SK-N-DZ (cell line): ENCODE measurements at regions not wholly inside any gene's neighbourhood (a gene's known extent, or its start where the extent isn't known, plus 50 kb on each side); places are given as distances from the start of the nearest gene placed in this dataset.
"Not testable (repeated sequence)": the region's sequence is repeated elsewhere in the genome, so short reads cannot be mapped to it uniquely, and the experiment has no call there.

Source experiments
- DNase-seq: peaks from one replicate; pipeline ENCODE4 v3.0.0-alpha.2; 2015; ENCODE audit warnings: low spot score

DNA sequence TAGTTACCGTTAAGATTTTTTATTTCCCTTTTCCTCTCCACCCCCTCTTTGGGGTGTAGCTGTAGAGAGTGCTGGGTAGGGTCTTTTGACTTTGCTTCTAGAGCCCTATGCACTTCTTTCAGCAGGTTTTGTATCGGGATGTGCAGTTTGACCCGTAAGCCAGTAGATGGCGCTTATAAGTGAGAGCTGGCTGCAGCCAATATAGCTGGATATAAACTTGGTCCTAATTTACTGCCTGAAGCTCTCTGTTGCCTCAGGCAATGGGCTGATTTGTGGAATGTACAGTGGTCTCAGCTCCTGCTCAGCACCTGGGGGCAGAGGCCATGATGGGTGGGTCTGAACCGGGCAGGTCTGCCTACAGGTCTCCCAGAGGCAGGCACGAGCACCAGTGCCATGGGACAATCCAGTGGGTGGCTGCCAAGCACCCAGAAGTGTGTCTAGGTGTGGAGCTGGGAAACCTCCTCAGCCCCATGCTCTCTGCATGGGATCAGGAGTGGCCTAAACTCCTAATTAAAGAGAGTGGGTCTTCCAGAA lies 146.5 kb downstream of the SPANXN1 start:
- peak; percentile 1 for DNase-seq

DNA sequence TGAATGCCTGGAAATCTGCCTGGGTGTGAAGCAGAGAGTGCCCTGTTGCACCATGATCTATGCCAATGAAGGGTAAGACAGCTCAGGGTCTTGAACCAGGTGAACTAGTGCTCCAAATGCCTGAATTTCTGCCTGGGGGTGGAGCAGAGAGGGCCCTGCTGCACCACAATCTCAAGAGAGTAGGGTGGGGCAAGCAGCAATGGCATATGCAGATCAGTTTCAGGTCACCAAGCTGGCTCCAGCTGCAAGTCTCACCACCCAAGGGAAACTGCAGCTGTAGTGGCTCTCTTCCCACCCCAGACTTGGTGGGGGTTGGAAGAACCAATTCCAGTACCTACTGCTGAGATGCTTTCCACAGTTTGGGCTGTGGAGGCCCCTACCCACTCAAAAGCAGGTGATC lies 147.0 kb downstream of the SPANXN1 start:
- DNase-seq = no peak

DNA sequence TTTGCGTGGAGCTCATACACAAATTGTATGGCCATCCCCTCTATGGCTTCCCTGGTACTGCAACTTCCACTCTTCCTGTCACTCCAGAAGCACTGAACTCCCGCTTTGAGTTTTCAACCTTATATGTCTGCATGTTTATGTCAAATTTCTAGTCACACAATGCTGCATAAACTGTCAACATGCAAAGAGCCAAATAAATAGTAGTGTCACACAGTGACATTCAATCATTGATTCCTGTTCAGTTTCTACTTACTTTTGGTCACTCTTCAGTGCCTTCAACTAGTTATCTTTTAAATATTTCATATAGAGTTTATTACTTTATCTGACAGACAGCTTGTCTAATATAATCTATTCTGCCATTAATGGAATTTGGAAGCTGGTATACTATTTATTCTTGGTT lies 149.3 kb downstream of the SPANXN1 start:
- no peak for DNase-seq

DNA sequence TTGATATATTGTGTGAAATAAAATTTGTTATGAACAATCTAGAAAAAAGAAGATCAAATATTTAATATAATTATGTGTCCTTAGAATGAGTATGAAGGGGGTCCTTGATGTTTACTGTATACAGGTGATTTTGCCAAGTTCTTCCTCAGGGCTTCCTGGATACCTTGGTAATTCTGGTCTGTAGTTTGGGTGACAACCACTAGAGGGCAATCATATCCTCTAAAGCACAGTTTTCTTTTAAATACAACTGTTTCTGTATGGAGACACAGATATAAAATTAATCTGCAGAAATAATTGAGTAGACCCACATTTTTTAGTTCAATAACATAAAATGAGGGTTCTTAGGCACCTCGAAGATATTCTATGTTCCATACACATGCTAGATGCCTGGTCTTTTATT lies 157.7 kb downstream of the SPANXN1 start:
- peak; percentile 29 for DNase-seq

DNA sequence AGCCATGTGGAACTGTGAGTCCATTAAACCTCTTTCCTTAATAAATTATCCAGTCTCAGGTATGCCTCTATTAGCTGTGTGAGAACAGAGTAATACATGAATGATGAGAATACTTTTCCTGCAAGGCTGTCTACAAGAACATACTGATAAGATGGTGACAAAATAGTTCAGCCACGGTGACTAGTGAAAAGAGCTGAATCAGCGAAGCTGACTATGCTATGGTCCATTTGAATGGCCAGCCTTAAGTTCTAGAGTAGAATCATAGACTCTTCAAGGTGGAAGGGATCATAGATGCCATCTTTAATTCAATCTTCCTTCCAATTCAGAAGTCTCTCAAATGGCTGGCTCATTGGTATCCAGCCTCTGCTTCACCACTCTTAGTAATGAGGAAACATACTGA lies 163.3 kb downstream of the SPANXN1 start:
- no peak for DNase-seq

DNA sequence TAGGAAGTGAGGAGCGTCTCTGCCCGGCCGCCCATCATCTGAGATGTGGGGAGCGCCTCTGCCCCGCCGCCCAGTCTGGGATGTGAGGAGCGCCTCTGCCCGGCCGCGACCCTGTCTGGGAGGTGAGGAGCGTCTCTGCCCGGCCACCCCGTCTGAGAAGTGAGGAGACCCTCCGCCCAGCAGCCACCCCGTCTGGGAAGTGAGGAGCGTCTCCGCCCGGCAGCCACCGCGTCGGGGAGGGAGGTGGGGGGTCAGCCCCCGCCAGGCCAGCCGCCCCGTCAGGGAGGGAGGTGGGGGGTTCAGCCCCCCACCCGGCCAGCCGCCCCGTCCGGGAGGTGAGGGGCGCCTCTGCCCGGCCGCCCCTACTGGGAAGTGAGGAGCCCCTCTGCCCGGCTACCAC lies 188.9 kb downstream of the SPANXN1 start:
- not testable (repeated sequence) for DNase-seq

DNA sequence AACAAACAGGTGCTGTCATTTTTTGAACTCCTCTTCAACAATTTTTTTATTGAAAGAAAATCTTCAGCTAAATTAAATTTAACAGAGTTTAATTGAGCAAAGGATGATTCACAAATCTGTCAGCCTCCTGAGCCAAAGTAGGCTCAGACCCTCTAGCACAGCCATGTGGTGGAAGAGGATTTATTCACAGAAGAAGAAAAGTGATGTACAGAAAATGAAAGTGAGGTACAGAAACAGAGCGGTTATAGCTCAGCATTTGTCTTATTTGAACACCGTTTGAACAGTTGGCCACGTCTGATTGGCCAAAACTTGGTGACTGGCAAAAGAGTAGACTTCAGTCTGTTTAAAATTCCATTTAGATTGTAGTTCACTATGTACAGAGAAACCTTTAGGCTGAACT lies 217.3 kb downstream of the SPANXN1 start:
- DNase-seq = no peak

DNA sequence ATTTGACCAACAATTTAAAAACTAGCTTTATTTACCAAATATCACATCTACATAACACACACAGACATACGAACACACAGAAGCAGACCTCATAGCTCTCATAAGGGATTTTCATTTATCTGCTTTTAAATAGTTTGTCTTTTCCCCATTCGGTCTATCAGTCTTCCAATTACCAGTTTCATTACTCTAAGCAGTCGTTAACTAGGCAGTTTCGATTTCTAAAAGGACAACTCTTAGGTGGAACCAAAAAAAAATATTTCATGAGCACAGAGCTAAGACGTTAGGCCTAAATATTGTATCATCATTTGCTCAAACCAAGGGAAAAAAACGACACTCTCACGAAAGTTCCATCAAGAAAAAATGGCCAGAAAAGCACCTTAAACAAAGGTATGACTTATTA lies 228.4 kb downstream of the SPANXN1 start:
- no peak for DNase-seq

DNA sequence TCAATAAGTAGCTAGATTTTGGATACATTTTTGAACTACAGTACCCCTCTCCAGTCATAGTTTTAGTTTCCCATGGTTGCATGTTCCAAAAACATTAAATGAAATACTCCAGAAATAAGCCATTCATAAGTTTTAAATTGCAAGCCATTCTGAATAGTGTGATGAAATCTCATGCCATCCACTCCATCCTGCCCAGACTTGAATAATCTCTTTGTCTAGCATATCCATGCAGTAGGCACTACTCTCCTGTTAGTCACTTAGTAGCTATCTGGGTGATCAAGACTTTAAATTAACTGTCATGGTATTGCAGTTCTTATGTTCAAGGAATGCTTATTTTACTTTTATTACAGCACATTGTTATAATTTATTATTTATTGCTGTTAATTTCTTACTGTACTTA lies 237.4 kb downstream of the SPANXN1 start:
- DNase-seq = no peak

DNA sequence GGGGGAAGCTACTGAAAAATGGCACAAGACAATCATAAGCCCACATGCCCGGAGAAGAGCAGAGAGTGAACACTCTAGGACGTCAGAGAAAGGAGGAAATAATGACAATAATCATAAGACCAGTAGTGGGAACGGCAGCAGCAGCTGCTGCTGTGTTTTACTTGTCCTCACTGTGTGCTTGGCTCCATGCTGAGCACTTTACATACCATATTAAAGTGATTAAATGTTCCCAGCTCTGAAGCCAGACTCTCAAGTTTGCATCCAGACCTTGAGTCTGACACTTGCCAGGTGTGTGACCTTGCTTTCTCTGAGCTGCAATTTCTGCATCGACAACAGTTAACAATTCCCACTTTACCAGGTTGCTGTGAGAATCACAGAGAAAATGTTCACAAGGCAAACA lies 255.4 kb downstream of the SPANXN1 start:
- DNase-seq = no peak

DNA sequence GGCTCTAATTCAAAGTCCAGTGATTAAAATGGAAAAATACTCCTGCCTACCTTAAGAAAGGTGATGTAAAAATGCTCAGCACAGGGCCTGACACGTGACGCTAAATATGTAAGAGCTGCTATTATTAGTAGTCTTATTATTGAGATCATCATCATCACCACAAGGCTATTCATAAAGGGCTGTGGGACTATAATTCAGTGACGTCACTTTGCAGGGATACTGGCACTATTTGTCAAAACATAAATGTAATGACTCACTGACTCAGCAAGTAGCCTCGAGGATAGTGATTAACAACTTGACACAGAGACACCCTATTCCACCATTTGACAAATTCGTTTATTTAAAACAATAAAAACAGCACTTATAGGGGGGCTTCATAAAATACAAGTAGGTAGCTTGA lies 258.9 kb downstream of the SPANXN1 start:
- DNase-seq = no peak

DNA sequence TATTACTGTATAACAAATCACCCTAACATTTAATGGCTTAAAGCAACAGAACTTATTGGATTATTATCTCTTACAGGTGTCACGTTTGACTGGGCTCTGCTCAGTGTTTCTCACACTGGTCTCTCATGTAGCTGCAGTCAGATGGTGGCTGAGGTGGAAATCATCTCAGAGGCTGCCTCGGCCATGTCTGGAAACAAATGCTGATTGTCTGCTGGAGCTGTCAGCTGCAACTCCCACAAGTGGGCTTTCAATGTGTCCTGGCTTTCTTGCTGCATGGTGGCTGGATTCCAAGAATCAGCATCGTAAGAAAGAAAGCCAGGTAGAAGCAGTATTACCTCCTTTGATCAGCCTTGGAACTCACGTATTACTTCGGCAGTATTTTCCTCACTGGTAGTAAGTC lies 277.6 kb downstream of the SPANXN1 start:
- no peak for DNase-seq

DNA sequence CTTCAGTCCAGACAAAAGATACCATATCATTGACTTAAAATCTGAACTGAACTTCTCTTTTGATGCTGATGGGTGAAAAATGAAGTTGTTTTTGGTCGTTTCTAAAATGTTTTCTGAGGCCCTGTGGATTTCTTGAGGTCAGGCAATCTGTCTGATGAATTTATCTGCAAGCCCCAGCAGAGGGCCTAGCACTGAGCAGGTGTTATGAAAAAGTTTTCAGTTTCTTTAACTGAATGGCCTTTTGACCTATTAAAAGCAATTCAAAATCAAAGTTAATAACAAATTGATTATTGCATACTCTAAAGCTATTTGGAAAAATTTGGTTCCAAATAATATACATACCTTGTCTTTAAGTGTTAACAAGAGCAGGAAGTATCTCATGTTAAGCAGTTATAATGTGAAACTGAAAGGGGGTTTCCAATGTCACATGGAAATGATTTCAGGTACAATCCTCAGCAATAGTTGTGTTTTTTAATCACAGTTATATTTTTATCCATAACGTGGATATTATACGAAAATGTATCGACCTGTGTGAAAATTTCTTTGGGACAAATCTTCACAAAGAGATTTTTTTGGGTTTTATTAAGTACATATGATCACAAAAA lies 285.0 kb downstream of the SPANXN1 start:
- DNase-seq = no peak

DNA sequence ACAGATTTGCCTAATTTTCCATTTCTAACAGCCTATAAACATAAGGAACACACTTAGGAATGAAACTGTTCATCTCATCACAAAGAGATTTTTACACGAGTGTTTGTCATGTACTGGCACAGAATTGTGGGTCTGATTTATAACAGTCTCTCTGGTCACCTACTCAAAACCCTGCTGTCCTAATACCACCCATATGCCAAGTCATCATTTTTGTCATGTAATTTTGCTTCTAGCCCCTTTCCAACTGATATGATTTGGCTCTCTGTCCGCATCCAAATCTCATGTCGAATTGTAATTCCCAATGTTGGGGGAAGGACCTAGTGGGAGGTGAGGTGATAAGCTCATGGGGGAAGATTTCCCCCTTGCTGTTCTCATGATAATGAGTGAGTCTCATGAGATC lies 284.1 kb upstream of the SLITRK2 start:
- no peak for DNase-seq

DNA sequence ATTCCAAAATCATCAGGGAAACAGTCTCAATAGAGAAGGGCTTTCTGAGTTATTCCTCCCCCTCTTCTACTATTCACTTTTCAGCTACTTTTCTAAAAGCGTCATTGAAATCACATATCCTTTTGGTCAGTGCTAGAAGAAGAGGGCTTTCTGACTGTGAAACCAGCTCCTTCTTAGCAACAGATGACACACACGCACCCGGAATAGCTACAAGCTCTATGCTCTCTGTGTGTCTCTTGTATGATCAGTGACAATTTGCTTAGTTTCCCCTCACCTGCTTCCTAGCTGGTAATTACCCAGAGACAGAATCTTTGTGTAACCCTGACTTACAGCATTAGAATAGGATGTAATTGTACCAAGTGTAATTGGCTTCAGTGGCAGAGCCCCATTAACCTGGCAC lies 268.1 kb upstream of the SLITRK2 start:
- no peak for DNase-seq

DNA sequence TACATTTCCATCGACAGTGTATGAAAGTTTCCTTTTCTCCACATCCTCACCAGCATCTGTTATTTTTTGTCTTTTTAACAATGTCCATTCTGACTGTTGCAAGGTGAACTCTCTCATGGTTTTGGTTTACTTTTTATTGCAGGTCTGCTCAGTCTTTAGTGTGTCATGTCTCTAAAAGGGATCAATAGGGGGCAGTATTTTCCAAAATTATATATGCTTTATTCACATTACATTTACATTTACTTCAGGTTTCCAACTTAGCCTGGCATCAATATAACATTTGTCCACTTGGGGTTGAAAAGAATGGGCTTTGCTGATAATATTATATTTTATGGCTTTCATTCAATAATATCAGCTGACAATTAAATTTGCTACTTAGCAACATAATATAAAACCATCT lies 265.0 kb upstream of the SLITRK2 start:
- DNase-seq = no peak

DNA sequence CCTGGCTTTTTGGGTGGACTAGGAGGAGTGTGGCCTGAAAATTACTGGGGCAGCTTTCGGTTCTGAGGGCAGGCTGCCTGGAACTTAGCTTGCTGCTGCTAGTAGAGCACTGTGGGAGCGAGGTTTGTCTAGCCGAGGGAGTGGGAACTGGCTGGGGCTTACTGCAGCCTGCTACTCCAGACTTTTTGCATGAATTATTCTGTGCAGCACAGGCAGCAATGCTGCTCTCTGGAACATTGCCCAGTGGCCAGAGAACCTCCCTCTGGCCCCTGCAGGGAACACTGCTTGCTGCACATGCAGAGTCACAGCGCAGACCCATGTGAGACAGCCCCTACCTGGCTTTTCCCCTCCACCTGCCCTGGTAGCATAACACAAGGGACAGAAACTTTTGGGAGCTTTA lies 263.9 kb upstream of the SLITRK2 start:
- DNase-seq = no peak

DNA sequence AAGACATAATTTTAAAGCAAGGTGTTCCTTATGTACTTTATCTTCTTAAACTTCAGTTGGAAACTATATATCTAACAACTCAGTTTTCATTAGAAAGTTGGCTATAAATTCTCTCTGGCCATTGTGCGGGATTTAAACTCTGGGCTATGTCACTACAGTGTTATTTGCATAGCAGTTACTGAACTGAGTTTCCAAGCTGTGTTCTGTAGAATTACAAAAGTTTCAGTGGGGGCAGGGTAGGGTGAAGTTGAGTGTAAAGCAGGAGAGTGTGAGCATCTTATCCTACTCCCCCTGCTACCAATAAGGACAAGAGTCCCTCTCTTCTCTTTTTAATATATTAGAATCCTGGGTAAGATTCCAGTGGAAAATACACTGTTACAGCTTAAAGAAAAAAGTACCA lies 254.5 kb upstream of the SLITRK2 start:
- DNase-seq = no peak

DNA sequence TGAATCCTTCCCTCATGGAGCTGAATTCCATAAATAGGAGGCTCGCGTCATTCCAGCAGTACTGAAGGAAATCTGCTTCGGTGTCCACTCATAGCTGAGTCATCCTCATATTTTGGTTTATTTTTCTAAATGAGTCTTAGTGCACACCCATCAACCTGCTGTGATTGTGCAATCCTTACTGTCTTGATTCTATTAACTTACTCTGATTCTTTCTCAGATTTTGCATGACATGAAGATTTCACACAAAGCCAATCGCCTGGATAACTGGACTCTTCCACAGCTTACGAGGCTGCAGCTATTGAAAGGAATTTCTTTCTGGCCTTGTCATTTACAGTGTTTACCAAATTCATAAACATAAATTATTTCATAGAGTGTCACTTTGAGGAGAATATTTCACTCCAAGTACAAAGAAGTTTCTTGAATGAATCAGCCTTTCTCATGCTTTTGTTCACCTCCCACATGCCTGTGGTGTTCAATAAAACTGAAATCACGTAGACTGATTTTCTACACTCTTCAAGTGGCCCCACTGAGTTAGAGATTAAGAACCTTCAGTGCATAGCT lies 207.6 kb upstream of the SLITRK2 start:
- no peak for DNase-seq

DNA sequence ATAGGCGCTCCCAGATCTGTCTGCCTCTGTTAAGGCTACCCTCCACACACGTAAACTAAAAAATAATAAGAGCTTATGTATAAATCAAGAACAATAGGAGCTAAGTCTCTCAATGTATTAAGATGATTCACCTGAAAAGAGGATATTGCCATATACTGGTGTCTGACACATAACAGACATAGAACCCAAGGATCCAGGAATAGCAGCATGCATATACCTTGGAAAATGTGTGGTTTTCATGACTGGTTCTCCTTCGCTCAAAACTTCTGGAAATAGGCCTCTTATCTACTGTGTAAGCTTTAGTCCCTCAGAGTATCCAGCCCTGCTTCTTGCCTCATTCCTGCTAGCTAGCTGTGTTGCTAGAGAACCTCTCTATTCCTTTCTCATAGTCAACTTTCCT lies 203.7 kb upstream of the SLITRK2 start:
- DNase-seq = no peak

DNA sequence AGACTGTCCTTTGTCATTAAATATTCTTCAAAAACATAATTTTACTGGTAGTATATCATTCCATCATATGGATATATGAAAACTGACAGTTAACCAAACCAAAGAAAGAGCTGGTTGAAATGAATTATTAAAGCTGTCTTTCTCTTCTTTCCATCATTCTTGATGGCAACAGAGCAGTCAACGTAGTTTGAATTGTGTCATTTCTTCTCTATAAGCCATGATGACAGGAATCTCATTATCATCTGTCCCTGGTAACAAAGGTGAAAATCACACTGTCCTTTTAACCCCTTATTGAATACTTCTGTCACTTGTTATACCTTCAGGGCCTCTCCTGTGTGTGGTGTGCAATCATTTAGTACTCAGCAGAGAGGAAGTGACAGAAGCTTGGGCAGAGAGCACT lies 197.0 kb upstream of the SLITRK2 start:
- no peak for DNase-seq

DNA sequence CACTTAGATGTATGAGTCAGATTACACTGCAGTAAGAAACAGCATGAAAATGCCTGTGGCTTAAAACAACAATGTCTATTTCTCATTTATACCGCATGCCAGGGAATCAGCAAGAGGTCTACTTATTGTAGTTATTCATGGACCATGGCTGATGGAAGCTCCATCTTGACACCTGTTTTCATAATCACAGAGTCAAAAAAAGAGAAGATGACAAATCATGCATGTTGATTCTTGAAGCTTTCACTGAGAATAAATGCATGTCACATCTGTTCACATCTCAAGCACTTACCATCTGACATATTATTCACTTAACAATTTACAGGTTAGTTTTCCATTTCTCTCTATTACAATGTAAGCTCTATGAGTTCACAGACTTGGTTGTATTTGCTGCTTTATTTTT lies 194.2 kb upstream of the SLITRK2 start:
- DNase-seq = no peak

DNA sequence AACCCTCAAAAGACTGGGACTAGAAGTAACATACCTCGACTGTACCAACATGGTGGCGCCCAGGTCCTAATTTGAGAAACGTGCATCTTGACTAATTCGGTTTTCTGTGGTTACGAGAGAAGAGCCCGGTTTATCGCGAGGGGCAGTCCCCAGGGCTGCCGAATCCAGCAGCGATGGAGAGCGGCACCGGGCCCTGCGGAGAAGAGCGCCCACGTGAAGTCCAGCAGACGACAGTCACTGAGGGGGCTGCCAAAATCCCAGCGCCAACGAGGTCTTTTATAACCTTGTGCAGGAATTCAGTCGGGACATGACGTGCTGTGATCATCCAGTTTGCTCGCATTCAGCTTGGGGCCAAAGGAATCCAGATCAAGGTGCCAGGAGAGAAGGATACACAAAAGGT lies 187.5 kb upstream of the SLITRK2 start:
- DNase-seq = no peak
